H1 (cell line): ENCODE measurements at regions not wholly inside any gene's neighbourhood (a gene's known extent, or its start where the extent isn't known, plus 50 kb on each side); places are given as distances from the start of the nearest gene placed in this dataset.

Experiments
- CTCF ChIA-PET: fragments of 300-600 bp; sonication (Branson Sonifier 250); formaldehyde crosslinking; loops from one replicate; lab custom pipeline; 2021; ENCODE audit not compliant: partially characterized antibody; lab: Charles Lee
- POLR2A ChIA-PET: fragments of 300-600 bp; sonication (Branson Sonifier 250); formaldehyde crosslinking; loops from one replicate; lab custom pipeline; 2021; ENCODE audit warnings: inconsistent platforms; ENCODE audit not compliant: partially characterized antibody; lab: Charles Lee
- DNase-seq, 2 experiments: peaks; one replicate each; pipeline versions ENCODE4 v3.0.0 to v3.0.0-alpha.2; 2010 to 2022; ENCODE audit warnings: low spot score in 2 of 2, low read depth in 1 of 2, mixed read lengths in 1 of 2
- FAIRE-seq: peaks from 2 replicates; lab custom pipeline; 2011; peaks lifted over from hg19 to GRCh38; lab: Jason Lieb, UNC
- H2AFZ ChIP-seq: 2 replicates; pipeline ENCODE4 v1.8.1; 2012; ENCODE audit warnings: low read length, inconsistent platforms
- H2AK5ac ChIP-seq: 2 replicates; pipeline ENCODE4 v1.6.1; 2013; ENCODE audit warnings: low read depth, low read length
- H2BK120ac ChIP-seq: replicated peaks from 2 replicates; pipeline ENCODE3; 2013; ENCODE audit warnings: low read depth, low read length, inconsistent platforms
- H2BK12ac ChIP-seq: 2 replicates; pipeline ENCODE4 v1.6.1; 2013; ENCODE audit warnings: low read depth, low read length
- H2BK15ac ChIP-seq: 2 replicates; pipeline ENCODE4 v1.6.1; 2013; ENCODE audit warnings: low read length
- H2BK20ac ChIP-seq: 2 replicates; pipeline ENCODE4 v1.6.1; 2013; ENCODE audit warnings: low read length
- H2BK5ac ChIP-seq: 2 replicates; pipeline ENCODE4 v1.6.1; 2013; ENCODE audit warnings: low read depth, low read length
- H3K14ac ChIP-seq: 2 replicates; pipeline ENCODE4 v1.6.1; 2013; ENCODE audit warnings: inconsistent platforms; ENCODE audit not compliant: insufficient read length
- H3K18ac ChIP-seq: 2 replicates; pipeline ENCODE4 v1.6.1; 2013; ENCODE audit warnings: low read length; ENCODE audit errors: extremely low read depth
- H3K23ac ChIP-seq: 2 replicates; pipeline ENCODE4 v1.6.1; 2013; ENCODE audit warnings: inconsistent platforms; ENCODE audit not compliant: insufficient read length
- H3K23me2 ChIP-seq: 2 replicates; pipeline ENCODE4 v1.6.1; 2013; ENCODE audit warnings: low read depth, low read length
- H3K27ac ChIP-seq: 2 replicates; pipeline ENCODE4 v1.6.1; 2011; ENCODE audit warnings: low read depth, low read length, inconsistent platforms
- H3K27me3 ChIP-seq, 4 experiments: replicated peaks in 1 of 4; 1 replicate in 1 of 4; 2 replicates in 3 of 4; pipeline versions ENCODE4 v1.6.1 to v1.8.1; 2011 to 2013; ENCODE audit warnings: low read length in 3 of 4, mild to moderate bottlenecking in 3 of 4, inconsistent platforms in 2 of 4, mixed read lengths in 2 of 4, moderate library complexity in 1 of 4; ENCODE audit not compliant: control insufficient read depth in 3 of 4, insufficient read depth in 3 of 4; ENCODE audit errors: extremely low read depth in 1 of 4
- H3K36me3 ChIP-seq, 4 experiments: 2 replicates each; pipeline versions ENCODE4 v1.6.1 to v1.8.1; 2011 to 2013; ENCODE audit warnings: mild to moderate bottlenecking in 4 of 4, low read length in 3 of 4, moderate library complexity in 2 of 4, control low read depth in 1 of 4, inconsistent platforms in 1 of 4; ENCODE audit not compliant: insufficient read depth in 4 of 4, control insufficient read depth in 2 of 4
- H3K4ac ChIP-seq: replicated peaks from 2 replicates; pipeline ENCODE3; 2013; ENCODE audit warnings: low read length, low read depth, mixed read lengths, inconsistent platforms; ENCODE audit not compliant: insufficient read length
- H3K4me1 ChIP-seq, 4 experiments: replicated peaks in 1 of 4; 1 replicate in 1 of 4; 2 replicates in 3 of 4; pipeline versions ENCODE4 v1.6.1 to v1.8.1; 2011 to 2013; ENCODE audit warnings: low read length in 3 of 4, inconsistent platforms in 2 of 4, mixed read lengths in 1 of 4; ENCODE audit not compliant: insufficient read depth in 4 of 4, control insufficient read depth in 3 of 4
- H3K4me2 ChIP-seq, 2 experiments: 2 replicates each; pipeline versions ENCODE4 v1.6.1 to v1.8.1; 2011 to 2013; ENCODE audit warnings: low read depth in 2 of 2, low read length in 2 of 2, control low read depth in 1 of 2, inconsistent platforms in 1 of 2, mild to moderate bottlenecking in 1 of 2; ENCODE audit not compliant: insufficient read depth in 1 of 2
- H3K4me3 ChIP-seq, 4 experiments: fragments of 200-600, 300-600 bp in 1 of 4; sonication (generic), shearing (Covaris generic), sonication (Bioruptor Twin) in 1 of 4; 2 replicates each; pipeline versions ENCODE4 v1.5.1 to v1.8.1; 2011 to 2016; ENCODE audit warnings: low read length in 4 of 4, low read depth in 3 of 4, control low read depth in 2 of 4, inconsistent platforms in 2 of 4, mild to moderate bottlenecking in 2 of 4, mixed read lengths in 1 of 4, moderate library complexity in 1 of 4; ENCODE audit not compliant: insufficient read depth in 2 of 4; ENCODE audit errors: extremely low read depth in 1 of 4
- H3K56ac ChIP-seq: replicated peaks from 2 replicates; pipeline ENCODE3; 2013; ENCODE audit warnings: low read depth, mild to moderate bottlenecking, mixed read lengths, low read length, inconsistent platforms; ENCODE audit not compliant: insufficient read length
- H3K79me1 ChIP-seq: 2 replicates; pipeline ENCODE4 v1.6.1; 2013; ENCODE audit warnings: low read depth, low read length, control low read depth
- H3K79me2 ChIP-seq, 2 experiments: 2 replicates each; pipeline versions ENCODE4 v1.6.1 to v1.8.1; 2012 to 2013; ENCODE audit warnings: low read length in 2 of 2, mild to moderate bottlenecking in 2 of 2, inconsistent platforms in 1 of 2; ENCODE audit not compliant: insufficient read depth in 2 of 2, control insufficient read depth in 1 of 2
- H3K9ac ChIP-seq, 4 experiments: replicated peaks in 1 of 4; 1 replicate in 1 of 4; 2 replicates in 3 of 4; pipeline versions ENCODE4 v1.6.1 to v1.8.1; 2011 to 2013; ENCODE audit warnings: low read depth in 3 of 4, low read length in 3 of 4, control low read depth in 2 of 4, mild to moderate bottlenecking in 2 of 4, moderate library complexity in 2 of 4, inconsistent platforms in 1 of 4; ENCODE audit errors: extremely low read depth in 1 of 4
- H3K9me3 ChIP-seq, 2 experiments: 2 replicates each; pipeline versions ENCODE4 v1.6.1 to v1.8.1; 2012 to 2013; ENCODE audit warnings: mild to moderate bottlenecking in 2 of 2, moderate library complexity in 2 of 2, control low read depth in 1 of 2, inconsistent platforms in 1 of 2, low read depth in 1 of 2, low read length in 1 of 2, mixed read lengths in 1 of 2; ENCODE audit not compliant: insufficient read depth in 2 of 2
- H4K20me1 ChIP-seq, 2 experiments: replicated peaks in 1 of 2; 2 replicates each; pipeline versions ENCODE3 to v1.8.1; 2011 to 2013; ENCODE audit warnings: inconsistent platforms in 2 of 2, low read length in 2 of 2, mild to moderate bottlenecking in 1 of 2; ENCODE audit not compliant: insufficient read depth in 2 of 2, control insufficient read depth in 1 of 2
- H4K5ac ChIP-seq: 2 replicates; pipeline ENCODE4 v1.6.1; 2013; ENCODE audit warnings: low read length, low read depth, mixed read lengths, inconsistent platforms; ENCODE audit not compliant: insufficient read length
- H4K8ac ChIP-seq: 2 replicates; pipeline ENCODE4 v1.8.0; 2013; ENCODE audit warnings: mild to moderate bottlenecking, moderate library complexity, low read length, inconsistent platforms; ENCODE audit not compliant: insufficient read depth; ENCODE audit errors: extremely low read depth
- H4K91ac ChIP-seq: replicated peaks from 2 replicates; pipeline ENCODE3; 2013; ENCODE audit warnings: low read length, mixed read lengths, inconsistent platforms; ENCODE audit not compliant: insufficient read length
- BRCA1 ChIP-seq: IDR thresholded peaks from 2 replicates; pipeline ENCODE4 v1.6.1; 2012; ENCODE audit warnings: low read depth, low read length, improper control_type of control experiment
- CBX8 ChIP-seq: fragments of 300-800, 300-1000 bp; sonication (generic); IDR thresholded peaks from 2 replicates; pipeline ENCODE4 v1.7.1; 2016; ENCODE audit warnings: low read depth, low read length, borderline replicate concordance
- MAFK ChIP-seq: IDR thresholded peaks from 2 replicates; pipeline ENCODE4 v1.6.1; 2012; ENCODE audit warnings: low read depth, mild to moderate bottlenecking, improper control_type of control experiment, low read length
- RBBP5 ChIP-seq: IDR thresholded peaks from 2 replicates; pipeline ENCODE4 v1.7.1; 2012; ENCODE audit warnings: low read depth, mild to moderate bottlenecking, inconsistent platforms, low read length, moderate library complexity, borderline replicate concordance
- TAF1 ChIP-seq: IDR thresholded peaks from 2 replicates; pipeline ENCODE4 v1.6.1; 2011; ENCODE audit warnings: mild to moderate bottlenecking, low read depth, low read length
- YY1 ChIP-seq: IDR thresholded peaks from 2 replicates; pipeline ENCODE4 v1.6.1; 2011; ENCODE audit warnings: low read depth, mild to moderate bottlenecking, low read length
- WGBS, 2 experiments: shearing (Covaris generic) in 1 of 2; methylation state at CpG; one replicate each; pipeline versions ENCODE4 v1.1.6 to v1.1.7; 2013 to 2015; ENCODE audit warnings: low lambda C conversion rate in 2 of 2, mixed read lengths in 2 of 2, inconsistent platforms in 1 of 2, low coverage in 1 of 2, missing lambda C conversion rate in 1 of 2; ENCODE audit not compliant: insufficient replicate concordance in 2 of 2, insufficient coverage in 1 of 2, insufficient read length in 1 of 2; ENCODE audit errors: extremely low coverage in 1 of 2, missing lambda C conversion rate in 1 of 2; 5-methylcytosine and 5-hydroxymethylcytosine counted together

DNA sequence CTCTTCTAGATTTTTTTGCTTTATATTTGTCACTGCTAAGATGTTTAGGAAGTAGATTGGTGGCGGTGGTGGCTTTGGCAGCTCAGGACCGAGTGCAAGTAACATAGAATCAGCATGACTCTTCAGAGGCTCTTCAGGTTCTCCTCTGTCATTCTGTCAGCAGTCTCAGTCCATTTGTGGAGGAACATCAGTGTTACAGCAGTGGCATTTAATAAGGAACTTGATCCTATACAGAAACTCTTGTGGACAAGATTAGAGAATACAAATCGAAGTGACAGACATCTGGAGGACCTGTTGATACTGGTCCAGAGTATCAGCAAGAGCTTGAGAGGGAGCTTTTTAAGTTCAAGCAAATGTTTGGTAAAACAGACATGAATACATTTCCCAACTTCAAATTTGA is 82.2 kb upstream of the GNAZ start:
- Histone ChIP-seq H3K56ac (no peak overlapping the region), H3K4me3 (no peak overlapping the region), H3K4me1 (no peaks in the 10 kb centered on the region), H4K5ac (no peak overlapping the region), H3K4ac (no peak overlapping the region), H3K27me3 (peaks cover 0 to 2% (median under 1%) of the 10 kb centered on the region in 4 experiments; a peak in 1 of 7 replicates), H3K4me2 (no peak overlapping the region), H3K23me2 (no peaks in the 10 kb centered on the region), H3K79me2 (no peaks in the 10 kb centered on the region), H4K20me1 (no peaks in the 10 kb centered on the region), H3K9me3 (peaks cover 25 to 37% of the 10 kb centered on the region in 2 experiments), H3K79me1 (no peaks in the 10 kb centered on the region), H2BK5ac (no peak overlapping the region), H3K14ac (no peak overlapping the region), H2BK15ac (no peak overlapping the region), H2BK12ac (no peak overlapping the region), H3K9ac (no peak overlapping the region), H4K8ac (no peak overlapping the region), H3K18ac (no peak overlapping the region), H2BK120ac (no peak overlapping the region), H4K91ac (no peak overlapping the region), H3K27ac (no peak overlapping the region), H2AK5ac (no peak overlapping the region), H2AFZ (no peak overlapping the region), H2BK20ac (no peak overlapping the region), H3K23ac (no peak overlapping the region), H3K36me3 (no peaks in the 10 kb centered on the region)
- no peak for FAIRE-seq
- no peak for DNase-seq
- WGBS, 2 experiments, result 81% methylated on average over 3 of the region's 3 CpGs; no CpG with 5 or more reads in 1 of the 2 experiments
- no peak for TF ChIP-seq MAFK
- TF ChIP-seq RBBP5, result no peak
- no peak for TF ChIP-seq YY1
- TF ChIP-seq CBX8, result no peak
- no peak for TF ChIP-seq TAF1
- no peak for TF ChIP-seq BRCA1
- ChIA-PET CTCF (interaction anchor here (0.9 kb wide), 1 partner anchor 11 kb away, joined by 3 read pairs; no protein-coding TSS in a partner anchor), POLR2A (no interaction called here)
